Spleen (tissue), 11 donors: ENCODE measurements at regions not wholly inside any gene's neighbourhood (a gene's known extent, or its start where the extent isn't known, plus 50 kb on each side); places are given as distances from the start of the nearest gene placed in this dataset.
A peak's percentile ranks its signal among the peaks of the same experiment; 100 is the strongest.

Experiments used
- DNase-seq: peaks from one replicate; pipeline ENCODE4 v3.0.0-alpha.2; 2020
- H3K27ac ChIP-seq, 8 donors: fragments of 200-600 bp; sonication (generic) in 7 of 8; 1 replicate in 4 of 8; 2 replicates in 4 of 8; pipeline versions ENCODE4 v1.5.0 to v1.8.0; 2016 to 2021; ENCODE audit warnings: inconsistent platforms in 4 of 8, mild to moderate bottlenecking in 4 of 8, moderate library complexity in 1 of 8
- H3K27me3 ChIP-seq, 7 donors: fragments of 200-600 bp; sonication (generic) in 6 of 7; replicated peaks in 1 of 7; 1 replicate in 4 of 7; 2 replicates in 3 of 7; pipeline versions ENCODE4 v1.5.0 to v1.8.0; 2016 to 2021; ENCODE audit warnings: inconsistent platforms in 3 of 7, mild to moderate bottlenecking in 1 of 7
- H3K36me3 ChIP-seq, 6 donors: fragments of 200-600 bp; sonication (generic) in 5 of 6; 1 replicate in 4 of 6; 2 replicates in 2 of 6; pipeline versions ENCODE4 v1.5.0 to v1.8.0; 2016 to 2021; ENCODE audit warnings: inconsistent platforms in 2 of 6
- H3K4me1 ChIP-seq, 6 donors: fragments of 200-600 bp; sonication (generic) in 5 of 6; 1 replicate in 3 of 6; 2 replicates in 3 of 6; pipeline versions ENCODE4 v1.5.0 to v1.8.0; 2016 to 2021; ENCODE audit warnings: inconsistent platforms in 3 of 6
- H3K4me3 ChIP-seq, 8 donors: fragments of 200-600 bp; sonication (generic) in 7 of 8; 1 replicate in 4 of 8; 2 replicates in 4 of 8; pipeline versions ENCODE4 v1.5.0 to v1.8.0; 2016 to 2021; ENCODE audit warnings: inconsistent platforms in 4 of 8, mild to moderate bottlenecking in 4 of 8, moderate library complexity in 2 of 8
- H3K9me3 ChIP-seq, 8 donors: fragments of 200-600 bp; sonication (generic) in 7 of 8; 1 replicate in 4 of 8; 2 replicates in 4 of 8; pipeline versions ENCODE4 v1.5.0 to v1.8.0; 2016 to 2021; ENCODE audit warnings: inconsistent platforms in 4 of 8
- POLR2A ChIP-seq, 3 donors: fragments of 450-650 bp; IDR thresholded peaks; one replicate each; pipeline ENCODE4 v1.5.1; 2017; ENCODE audit warnings: antibody characterized with exemption in 3 of 3, mild to moderate bottlenecking in 1 of 3
- POLR2AphosphoS5 ChIP-seq, 3 donors: sonication (generic); formaldehyde crosslinking; IDR thresholded peaks; one replicate each; pipeline ENCODE4 v1.5.1; 2017; ENCODE audit warnings: antibody characterized with exemption in 3 of 3
- WGBS, 5 donors: extraction: QIAGEN DNeasy Blood & Tissue Kit in 3 of 5; methylation state at CpG; one replicate each; pipeline versions ENCODE4 v1.1.5 to v1.1.7; 2013 to 2018; 5-methylcytosine and 5-hydroxymethylcytosine counted together
- intact Hi-C: fragments of 100-400 bp; cut with DNase I; formaldehyde crosslinking; loops from one replicate; pipeline ENCODE4 v1.15.0; 2023; ENCODE audit warnings: low total_unique reads
- TF ChIP-seq, protein P1 (sequence below), 11 experiments: fragments of 200-600 bp in 7 of 11; fragments of 450-650 bp in 4 of 11; sonication (generic) in 4 of 11; IDR thresholded peaks in 8 of 11; conservative IDR thresholded peaks in 3 of 11; 1 replicate in 7 of 11; 2 replicates in 4 of 11; pipeline versions ENCODE4 v1.4.0 to v1.8.0; 2016 to 2021; ENCODE audit warnings: antibody characterized with exemption in 11 of 11, inconsistent platforms in 4 of 11, mild to moderate bottlenecking in 1 of 11
- donor health status: healthy with polysubstance abuse.
- donor health status: DM: no; HTN: no; CAD: no; lungs with moderate emphysema.
- donor health status: DM: no; HTN: no; CAD: no.
- donor health status: Bipolar disorder and iron deficiency.
- donor health status: healthy.
- donor health status: DM: no; HTN: no; CAD: no.
- donor health status: DM: yes; HTN: yes; CAD: no.

DNA sequence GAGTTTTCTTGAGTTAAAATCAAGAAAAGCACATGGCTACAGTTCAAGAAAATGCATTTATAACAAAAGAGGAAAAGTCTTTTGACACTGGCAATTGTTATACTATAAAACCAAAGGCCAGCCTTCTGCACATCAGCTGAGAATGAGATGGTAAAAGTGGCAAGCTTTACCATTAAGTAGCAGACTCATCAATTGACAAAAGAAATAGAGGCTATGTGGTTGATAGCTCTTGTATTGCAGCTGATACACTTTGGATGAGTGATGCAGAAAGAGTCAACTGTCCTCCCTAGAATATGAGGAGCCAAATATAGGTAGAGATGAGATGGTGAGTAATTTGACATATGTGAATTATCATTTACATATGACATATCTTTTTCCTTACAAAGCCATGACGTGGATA is 1100.9 kb upstream of the CDH6 start:
- intact Hi-C loops, result no loop called here

DNA sequence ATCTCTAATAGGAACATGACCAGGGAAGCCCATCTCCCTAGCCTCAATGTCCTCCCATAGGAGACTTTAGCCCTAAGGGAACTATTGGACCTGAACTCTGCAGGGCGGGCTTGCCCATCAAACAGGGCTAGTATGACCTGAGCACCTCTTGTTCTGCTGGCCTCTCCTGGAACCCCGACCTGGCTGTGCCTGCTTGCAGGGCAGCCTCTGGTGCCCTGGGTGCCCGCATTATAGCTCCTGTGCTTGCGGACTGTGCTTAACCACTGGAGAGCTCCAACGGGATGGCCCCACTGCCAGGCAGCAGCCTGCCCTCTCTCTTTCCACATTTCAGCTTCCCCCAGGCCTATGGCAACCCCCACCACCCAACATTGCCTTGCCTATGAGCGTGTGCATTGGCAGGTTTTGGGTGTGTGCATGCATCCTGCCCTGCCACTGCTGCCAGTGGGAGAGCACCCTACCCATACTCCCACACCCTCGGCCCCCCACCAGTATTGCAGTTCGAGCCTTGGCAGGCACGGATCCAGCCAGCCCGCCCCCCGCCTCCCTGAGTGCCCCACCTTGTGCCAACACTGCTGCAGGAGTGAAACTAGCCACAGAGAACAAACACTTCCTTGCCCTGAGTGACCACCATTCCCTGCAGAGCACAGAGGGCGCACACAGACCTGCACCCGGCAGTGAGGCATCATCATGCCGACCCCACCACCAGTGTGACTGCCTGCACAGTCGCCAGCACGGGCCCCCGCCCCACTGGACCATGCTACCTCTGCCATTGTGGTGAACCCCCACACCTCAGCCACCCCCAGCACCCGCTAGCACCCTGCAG is 1123.8 kb upstream of the CDH6 start:
- Histone ChIP-seq H3K4me3 (no peak overlapping the region), H3K9me3 (peaks cover 0 to 35% (median 9%) of the 10 kb centered on the region in 8 donors), H3K27ac (no peak overlapping the region), H3K4me1 (no peaks in the 10 kb centered on the region), H3K36me3 (no peaks in the 10 kb centered on the region), H3K27me3 (no peaks in the 10 kb centered on the region)
- peak; percentile 66 for DNase-seq
- intact Hi-C loops, result no loop called here
- 83 to 90% (median 84%) methylated on average over 7 to 18 of the region's 18 CpGs for WGBS, 5 donors
- TF ChIP-seq, protein P1, sequence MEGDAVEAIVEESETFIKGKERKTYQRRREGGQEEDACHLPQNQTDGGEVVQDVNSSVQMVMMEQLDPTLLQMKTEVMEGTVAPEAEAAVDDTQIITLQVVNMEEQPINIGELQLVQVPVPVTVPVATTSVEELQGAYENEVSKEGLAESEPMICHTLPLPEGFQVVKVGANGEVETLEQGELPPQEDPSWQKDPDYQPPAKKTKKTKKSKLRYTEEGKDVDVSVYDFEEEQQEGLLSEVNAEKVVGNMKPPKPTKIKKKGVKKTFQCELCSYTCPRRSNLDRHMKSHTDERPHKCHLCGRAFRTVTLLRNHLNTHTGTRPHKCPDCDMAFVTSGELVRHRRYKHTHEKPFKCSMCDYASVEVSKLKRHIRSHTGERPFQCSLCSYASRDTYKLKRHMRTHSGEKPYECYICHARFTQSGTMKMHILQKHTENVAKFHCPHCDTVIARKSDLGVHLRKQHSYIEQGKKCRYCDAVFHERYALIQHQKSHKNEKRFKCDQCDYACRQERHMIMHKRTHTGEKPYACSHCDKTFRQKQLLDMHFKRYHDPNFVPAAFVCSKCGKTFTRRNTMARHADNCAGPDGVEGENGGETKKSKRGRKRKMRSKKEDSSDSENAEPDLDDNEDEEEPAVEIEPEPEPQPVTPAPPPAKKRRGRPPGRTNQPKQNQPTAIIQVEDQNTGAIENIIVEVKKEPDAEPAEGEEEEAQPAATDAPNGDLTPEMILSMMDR (IDR thresholded peaks at IDR 0.05 in 8 of 11, conservative IDR thresholded peaks at IDR 0.05 in 3 of 11), result no peak
- no peak for TF ChIP-seq POLR2A (IDR thresholded peaks at IDR 0.05)
- no peak for TF ChIP-seq POLR2AphosphoS5 (IDR thresholded peaks at IDR 0.05)

More for the DNA sequence above, 1100.9 kb upstream of the CDH6 start:
- Histone ChIP-seq H3K36me3 (no peaks in the 10 kb centered on the region), H3K4me1 (no peaks in the 10 kb centered on the region), H3K27me3 (no peaks in the 10 kb centered on the region), H3K9me3 (peaks cover 0 to 13% (median 2%) of the 10 kb centered on the region in 8 donors), H3K4me3 (no peak overlapping the region), H3K27ac (no peak overlapping the region)
- no peak for DNase-seq
- WGBS, 5 donors, result 55 to 73% (median 63%) methylated on average over 1 of the region's 1 CpG
- TF ChIP-seq, protein P1 (IDR thresholded peaks at IDR 0.05 in 8 of 11, conservative IDR thresholded peaks at IDR 0.05 in 3 of 11), result no peak
- TF ChIP-seq POLR2A (IDR thresholded peaks at IDR 0.05), result no peak
- no peak for TF ChIP-seq POLR2AphosphoS5 (IDR thresholded peaks at IDR 0.05)

GRCh38 chr5:30063503-30063902 is 1130.0 kb upstream of the CDH6 start:
- intact Hi-C loops, result no loop called here
- no peaks in the 10 kb centered on the region for H3K27me3 ChIP-seq
- no peaks in the 10 kb centered on the region for H3K4me1 ChIP-seq
- H3K36me3 ChIP-seq, result no peaks in the 10 kb centered on the region
- H3K4me3 ChIP-seq, result no peak overlapping the region
- TF ChIP-seq POLR2AphosphoS5 (IDR thresholded peaks at IDR 0.05), result no peak
- TF ChIP-seq, protein P1 (IDR thresholded peaks at IDR 0.05 in 8 of 11, conservative IDR thresholded peaks at IDR 0.05 in 3 of 11), result no peak
- TF ChIP-seq POLR2A (IDR thresholded peaks at IDR 0.05), result no peak
- no peak for DNase-seq
- no peak overlapping the region for H3K27ac ChIP-seq
- H3K9me3 ChIP-seq, result peaks cover 0 to 6% (median 0%) of the 10 kb centered on the region in 8 donors

DNA sequence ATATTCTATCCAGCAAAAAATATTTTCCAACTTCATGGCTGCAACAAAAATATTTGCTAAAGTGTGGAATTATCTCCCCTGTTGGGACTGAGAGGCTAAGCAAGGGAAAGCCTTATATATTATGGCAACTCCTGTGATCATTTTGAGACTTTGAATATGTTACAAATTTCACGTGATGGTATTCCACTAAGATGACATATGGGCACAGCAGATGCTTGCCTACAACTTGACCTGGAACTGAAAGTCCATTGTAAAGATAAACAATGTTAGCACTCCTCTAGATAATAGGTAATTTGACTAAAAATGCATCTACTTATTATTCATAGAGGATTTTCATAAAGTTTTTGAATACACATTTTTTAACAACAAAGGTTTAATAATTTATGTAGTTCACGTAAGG is 1141.5 kb upstream of the CDH6 start:
- H3K4me1 ChIP-seq, result no peaks in the 10 kb centered on the region
- no peaks in the 10 kb centered on the region for H3K27me3 ChIP-seq
- H3K36me3 ChIP-seq, result no peaks in the 10 kb centered on the region
- intact Hi-C loops, result no loop called here
- H3K4me3 ChIP-seq, result no peak overlapping the region
- TF ChIP-seq POLR2AphosphoS5 (IDR thresholded peaks at IDR 0.05) (no peak), POLR2A (IDR thresholded peaks at IDR 0.05) (no peak)
- TF ChIP-seq, protein P1 (IDR thresholded peaks at IDR 0.05 in 8 of 11, conservative IDR thresholded peaks at IDR 0.05 in 3 of 11), result no peak
- 72 to 86% (median 75%) methylated on average over 2 of the region's 2 CpGs for WGBS, 5 donors
- peaks cover 0 to 11% (median 0%) of the 10 kb centered on the region in 8 donors for H3K9me3 ChIP-seq
- DNase-seq, result no peak
- no peak overlapping the region for H3K27ac ChIP-seq
